SK-N-SH (cell line): ENCODE measurements at regions not wholly inside any gene's neighbourhood (a gene's known extent, or its start where the extent isn't known, plus 50 kb on each side); places are given as distances from the start of the nearest gene placed in this dataset.
"Not testable (repeated sequence)": the region's sequence is repeated elsewhere in the genome, so short reads cannot be mapped to it uniquely, and the experiment has no call there.

Experiments
- CTCF ChIA-PET: fragments of 300-600, 350-600 bp; formaldehyde crosslinking; extraction: SDS; loops from one replicate; lab custom pipeline; 2021; lab: Yijun Ruan, JAX
- POLR2A ChIA-PET: fragments of 350-600 bp; sonication (Branson Sonifier 250); formaldehyde crosslinking; extraction: SDS; loops from one replicate; lab custom pipeline; 2020; ENCODE audit warnings: antibody characterized with exemption, inconsistent platforms; lab: Yijun Ruan, JAX
- DNase-seq: peaks from one replicate; pipeline ENCODE4 v3.0.0; 2012
- H2AFZ ChIP-seq: fragments of 200-600 bp; sonication (generic); 2 replicates; pipeline ENCODE4 v1.8.1; 2016; ENCODE audit warnings: antibody characterized with exemption, mild to moderate bottlenecking, low read depth
- H3F3A ChIP-seq: fragments of 200-600 bp; sonication (generic); replicated peaks from 2 replicates; pipeline ENCODE3; 2016; ENCODE audit warnings: antibody characterized with exemption, mild to moderate bottlenecking; ENCODE audit not compliant: insufficient read depth
- H3K27ac ChIP-seq, 2 experiments: fragments of 200-500 bp in 1 of 2; fragments of 200-600 bp in 1 of 2; sonication (Bioruptor generic) in 1 of 2; sonication (generic), shearing (Covaris generic) in 1 of 2; 2 replicates each; pipeline versions ENCODE4 v1.5.1 to v1.6.1; 2014 to 2016; ENCODE audit warnings: low read depth in 2 of 2, inconsistent platforms in 1 of 2, low read length in 1 of 2, mild to moderate bottlenecking in 1 of 2, mixed read lengths in 1 of 2
- H3K27me3 ChIP-seq: fragments of 200-600 bp; sonication (generic), shearing (Covaris generic); 2 replicates; pipeline ENCODE4 v1.6.1; 2016; ENCODE audit warnings: mixed run types; ENCODE audit not compliant: insufficient read depth
- H3K36me3 ChIP-seq, 2 experiments: fragments of 200-500 bp in 1 of 2; fragments of 200-600 bp in 1 of 2; sonication (Bioruptor generic) in 1 of 2; sonication (generic) in 1 of 2; replicated peaks in 1 of 2; 2 replicates each; pipeline versions ENCODE3 to v1.5.1; 2014 to 2016; ENCODE audit warnings: low read length in 1 of 2, mild to moderate bottlenecking in 1 of 2; ENCODE audit not compliant: insufficient read depth in 2 of 2, control insufficient read depth in 1 of 2
- H3K4me1 ChIP-seq, 2 experiments: fragments of 200-500 bp in 1 of 2; fragments of 200-600 bp in 1 of 2; sonication (Bioruptor generic) in 1 of 2; sonication (generic), shearing (Covaris generic) in 1 of 2; 2 replicates each; pipeline versions ENCODE4 v1.5.1 to v1.6.1; 2014 to 2016; ENCODE audit warnings: low read depth in 1 of 2, low read length in 1 of 2, mixed run types in 1 of 2; ENCODE audit not compliant: insufficient read depth in 2 of 2, control insufficient read depth in 1 of 2
- H3K4me2 ChIP-seq: fragments of 200-600 bp; sonication (generic), shearing (Covaris generic); 2 replicates; pipeline ENCODE4 v1.6.1; 2017; ENCODE audit warnings: mixed run types
- H3K4me3 ChIP-seq, 2 experiments: fragments of 200-500 bp in 1 of 2; fragments of 200-600 bp in 1 of 2; sonication (Bioruptor generic) in 1 of 2; sonication (generic), shearing (Covaris generic) in 1 of 2; 2 replicates each; pipeline versions ENCODE4 v1.5.1 to v1.8.1; 2014 to 2016; ENCODE audit warnings: low read depth in 2 of 2, inconsistent platforms in 1 of 2, low read length in 1 of 2, mild to moderate bottlenecking in 1 of 2, mixed read lengths in 1 of 2, moderate library complexity in 1 of 2
- H3K79me2 ChIP-seq: fragments of 200-600 bp; sonication (generic); 2 replicates; pipeline ENCODE4 v1.8.1; 2017; ENCODE audit warnings: mild to moderate bottlenecking; ENCODE audit not compliant: insufficient read depth
- H3K9ac ChIP-seq: fragments of 200-600 bp; sonication (generic); 2 replicates; pipeline ENCODE4 v1.6.1; 2017; ENCODE audit warnings: mixed run types
- H3K9me2 ChIP-seq: fragments of 200-600 bp; sonication (generic); 2 replicates; pipeline ENCODE4 v1.6.1; 2017; ENCODE audit warnings: mixed run types
- H3K9me3 ChIP-seq: fragments of 200-600 bp; sonication (generic); 2 replicates; pipeline ENCODE4 v1.6.1; 2017; ENCODE audit warnings: mixed run types, mild to moderate bottlenecking, moderate library complexity
- H4K20me1 ChIP-seq: fragments of 200-600 bp; sonication (generic); 2 replicates; pipeline ENCODE4 v1.6.1; 2017; ENCODE audit warnings: mild to moderate bottlenecking, mixed run types; ENCODE audit not compliant: insufficient read depth
- CHD2 ChIP-seq: fragments of 150-350 bp; IDR thresholded peaks from 2 replicates; pipeline ENCODE4 v1.6.1; 2018; ENCODE audit warnings: low read length; ENCODE audit not compliant: partially characterized antibody
- CTCF ChIP-seq: fragments of 200-600 bp; sonication (generic); IDR thresholded peaks from 2 replicates; pipeline ENCODE4 v1.6.1; 2017; ENCODE audit warnings: antibody characterized with exemption, mild to moderate bottlenecking, moderate library complexity
- ELF1 ChIP-seq: IDR thresholded peaks from 2 replicates; pipeline ENCODE4 v1.4.0; 2012
- EP300 ChIP-seq, 2 experiments: IDR thresholded peaks; 2 replicates each; pipeline versions ENCODE4 v1.4.0 to v1.6.1; 2012; ENCODE audit warnings: borderline replicate concordance in 1 of 2, low read depth in 1 of 2, low read length in 1 of 2
- GABPA ChIP-seq: IDR thresholded peaks from 2 replicates; pipeline ENCODE4 v1.4.0; 2012; ENCODE audit warnings: low read depth, mild to moderate bottlenecking
- MAX ChIP-seq: IDR thresholded peaks from 2 replicates; pipeline ENCODE4 v1.4.0; 2012; ENCODE audit warnings: low read depth
- RAD21 ChIP-seq: IDR thresholded peaks from 2 replicates; pipeline ENCODE4 v1.6.1; 2012; ENCODE audit warnings: mild to moderate bottlenecking, low read length
- RCOR1 ChIP-seq: fragments of 150-350 bp; IDR thresholded peaks from 2 replicates; pipeline ENCODE4 v1.6.1; 2017; ENCODE audit warnings: antibody characterized with exemption, low read length
- RFX5 ChIP-seq: IDR thresholded peaks from 2 replicates; pipeline ENCODE4 v1.6.1; 2012; ENCODE audit warnings: mild to moderate bottlenecking, improper control_type of control experiment, low read length
- SIN3A ChIP-seq: IDR thresholded peaks from 2 replicates; pipeline ENCODE4 v1.6.1; 2012; ENCODE audit warnings: low read depth, mild to moderate bottlenecking, low read length, moderate library complexity, borderline replicate concordance
- TAF1 ChIP-seq: IDR thresholded peaks from 2 replicates; pipeline ENCODE4 v1.6.1; 2012; ENCODE audit warnings: low read depth, mild to moderate bottlenecking, low read length, moderate library complexity, borderline replicate concordance
- USF1 ChIP-seq: IDR thresholded peaks from 2 replicates; pipeline ENCODE4 v1.4.0; 2012; ENCODE audit warnings: low read depth, borderline replicate concordance
- WGBS: methylation state at CpG from one replicate; pipeline ENCODE4 v1.1.6; 2017; ENCODE audit warnings: low lambda C conversion rate; 5-methylcytosine and 5-hydroxymethylcytosine counted together

- no peaks in the 10 kb centered on the region for H3K27me3 ChIP-seq
- CTCF ChIA-PET: interaction anchor here (1.1 to 1.2 kb wide), 2 partner anchors 10 to 12 kb away, joined by 3 to 5 read pairs; no protein-coding TSS in a partner anchor
- no peaks in the 10 kb centered on the region for H3K9me3 ChIP-seq
- no peaks in the 10 kb centered on the region for H3K36me3 ChIP-seq
- H3K4me3 ChIP-seq: no peak overlapping the region
- POLR2A ChIA-PET: no interaction called here
- no peak overlapping the region for H3K27ac ChIP-seq
- no peaks in the 10 kb centered on the region for H3F3A ChIP-seq
- TF ChIP-seq RFX5 (no peak), CHD2 (no peak), SIN3A (no peak), ELF1 (no peak), TAF1 (no peak), RCOR1 (no peak)
- TF ChIP-seq, all 33 proteins: peak for 0
- DNase-seq: peak; percentile 11
- H3K4me2 ChIP-seq: peak overlapping the region; percentile 10; the same call in 1 of the 2 replicates
- no peak overlapping the region for H2AFZ ChIP-seq
- no peaks in the 10 kb centered on the region for H3K79me2 ChIP-seq
- WGBS: 2% methylated on average over 2 of the region's 2 CpGs
- no peaks in the 10 kb centered on the region for H4K20me1 ChIP-seq
- H3K9me2 ChIP-seq: no peaks in the 10 kb centered on the region
- H3K9ac ChIP-seq: no peak overlapping the region
- no peaks in the 10 kb centered on the region; a peak in 1 of 4 replicates for H3K4me1 ChIP-seq
These were observed 514.8 kb downstream of the AMY1C start for GRCh38 chr1:104264521-104264920.

GRCh38 chr1:104265163-104265562 lies 515.5 kb downstream of the AMY1C start:
- Histone ChIP-seq H3K27me3 (no peaks in the 10 kb centered on the region), H2AFZ (no peak overlapping the region), H4K20me1 (no peaks in the 10 kb centered on the region), H3K36me3 (no peaks in the 10 kb centered on the region), H3K27ac (no peak overlapping the region), H3K9me2 (no peaks in the 10 kb centered on the region), H3K4me2 (no peak overlapping the region), H3K79me2 (no peaks in the 10 kb centered on the region), H3K4me1 (no peaks in the 10 kb centered on the region; a peak in 1 of 4 replicates), H3K4me3 (no peak overlapping the region), H3F3A (no peaks in the 10 kb centered on the region), H3K9ac (no peak overlapping the region), H3K9me3 (no peaks in the 10 kb centered on the region)
- TF ChIP-seq MAX (no peak), EP300 (IDR thresholded peaks at IDR 0.05; ENCODE audit: borderline replicate concordance in 1 of 2, low read depth in 1 of 2, low read length in 1 of 2) (no peak), RAD21 (no peak)
- POLR2A ChIA-PET: no interaction called here
- WGBS: 43% methylated on average over 4 of the region's 4 CpGs
- CTCF ChIA-PET: interaction anchor here (0.7 to 1.2 kb wide), 2 partner anchors 11 to 476 kb away, joined by 3 to 5 read pairs; no protein-coding TSS in a partner anchor
- DNase-seq: no peak

- no peak overlapping the region for H3K4me3 ChIP-seq
- H4K20me1 ChIP-seq: no peaks in the 10 kb centered on the region
- H3K4me2 ChIP-seq: no peak overlapping the region
- H3K4me1 ChIP-seq: no peaks in the 10 kb centered on the region; a peak in 1 of 4 replicates
- TF ChIP-seq RCOR1 (no peak), GABPA (no peak), CTCF (no peak), USF1 (no peak)
- H2AFZ ChIP-seq: no peak overlapping the region
- WGBS: 5% methylated on average over 1 of the region's 1 CpG
- CTCF ChIA-PET: no interaction called here
- DNase-seq: no peak
- POLR2A ChIA-PET: no interaction called here
- H3K36me3 ChIP-seq: no peaks in the 10 kb centered on the region
- H3K27ac ChIP-seq: no peak overlapping the region
- H3K27me3 ChIP-seq: no peaks in the 10 kb centered on the region
- no peak overlapping the region for H3K9ac ChIP-seq
- no peaks in the 10 kb centered on the region for H3K79me2 ChIP-seq
- no peaks in the 10 kb centered on the region for H3K9me3 ChIP-seq
- no peaks in the 10 kb centered on the region for H3K9me2 ChIP-seq
- H3F3A ChIP-seq: no peaks in the 10 kb centered on the region
These were observed 516.9 kb downstream of the AMY1C start for GRCh38 chr1:104266612-104267011.

GRCh38 chr1:104288322-104288721 lies 538.6 kb downstream of the AMY1C start:
- 59% methylated on average over 4 of the region's 4 CpGs for WGBS
- H3K27me3 ChIP-seq, H3K4me2 ChIP-seq, CTCF ChIA-PET, H3K79me2 ChIP-seq, H3K9me3 ChIP-seq, H3K4me1 ChIP-seq, DNase-seq, H3K9me2 ChIP-seq, H3K36me3 ChIP-seq, H3F3A ChIP-seq, H3K4me3 ChIP-seq, H2AFZ ChIP-seq, H4K20me1 ChIP-seq, H3K27ac ChIP-seq, POLR2A ChIA-PET, H3K9ac ChIP-seq: not testable (repeated sequence)
